ENCODE measurements at regions not wholly inside any gene's neighbourhood (a gene's known extent, or its start where the extent isn't known, plus 50 kb on each side); places are given as distances from the start of the nearest gene placed in this dataset.

- DNase-seq: no peak
Measured at GRCh38 chr4:11496351-11496829, 67.7 kb upstream of the HS3ST1 start.

GRCh38 chr4:11495818-11496217 lies 67.1 kb upstream of the HS3ST1 start:
- DNase-seq: no peak

GRCh38 chr4:11495291-11495690 lies 66.6 kb upstream of the HS3ST1 start:
- DNase-seq: no peak

- DNase-seq: no peak
Measured at GRCh38 chr4:11494232-11494631, 65.5 kb upstream of the HS3ST1 start.

- DNase-seq: no peak
Measured at GRCh38 chr4:11489453-11490083, 60.9 kb upstream of the HS3ST1 start.

GRCh38 chr4:11488657-11489452 lies 60.2 kb upstream of the HS3ST1 start:
- no peak for DNase-seq

GRCh38 chr4:11487868-11488544 lies 59.3 kb upstream of the HS3ST1 start:
- DNase-seq: peak; percentile 14

GRCh38 chr4:11487139-11487538 lies 58.4 kb upstream of the HS3ST1 start:
- no peak for DNase-seq

- DNase-seq: no peak
Measured at GRCh38 chr4:11485926-11486325, 57.2 kb upstream of the HS3ST1 start.

- no peak for DNase-seq
Measured at GRCh38 chr4:11484531-11484930, 55.8 kb upstream of the HS3ST1 start.

- DNase-seq: no peak
Measured at GRCh38 chr4:11483046-11483445, 54.4 kb upstream of the HS3ST1 start.

GRCh38 chr4:11480683-11481082 lies 52.0 kb upstream of the HS3ST1 start:
- peak; percentile 95 for DNase-seq

Data from GF-D8 (cell line).